EH (cell line): ENCODE measurements at regions not wholly inside any gene's neighbourhood (a gene's known extent, or its start where the extent isn't known, plus 50 kb on each side); places are given as distances from the start of the nearest gene placed in this dataset.

ENCODE experiments used
- DNase-seq: peaks from one replicate; pipeline ENCODE4 v3.0.0-alpha.2; 2015; ENCODE audit warnings: low read depth

GRCh38 chr7:125030756-125031387 lies 101.2 kb upstream of the POT1 start:
- no peak for DNase-seq

DNA sequence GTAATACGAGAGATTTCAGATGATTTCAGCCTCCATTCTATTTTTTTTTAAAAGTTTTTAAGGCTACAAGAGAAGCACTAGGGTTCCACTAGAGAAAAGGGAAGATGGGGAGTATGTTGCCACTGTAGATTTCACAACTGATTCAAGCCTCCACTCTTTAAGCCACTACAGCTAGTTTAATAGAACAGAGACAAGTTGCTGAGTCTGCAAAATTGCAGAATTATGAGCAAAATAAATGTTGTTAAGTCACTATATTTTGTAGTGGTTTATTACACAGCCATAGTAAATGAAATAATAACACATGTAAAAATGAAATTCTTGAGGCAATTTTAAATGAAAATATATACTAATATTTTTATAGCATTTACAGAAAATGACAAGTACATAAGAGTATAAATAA lies 96.0 kb upstream of the POT1 start:
- DNase-seq, result no peak

DNA sequence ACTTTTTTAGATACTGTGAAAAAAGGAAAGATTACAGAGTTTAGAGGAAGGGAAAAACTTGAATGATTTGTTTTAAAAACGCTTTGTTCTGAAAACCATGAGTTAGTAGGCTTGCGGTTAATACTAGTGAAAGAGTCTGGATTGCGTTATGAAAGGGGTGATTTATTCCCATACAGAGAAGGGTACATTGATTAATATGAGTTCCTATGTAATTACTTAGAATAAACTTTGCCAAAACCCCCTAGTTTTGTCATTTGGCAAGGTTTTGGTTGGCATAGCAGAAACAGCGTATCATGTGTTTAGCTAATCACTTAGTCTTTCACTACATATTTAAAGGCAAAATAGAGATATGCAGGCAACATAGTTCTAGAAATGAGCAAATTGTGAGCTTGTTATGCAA lies 91.2 kb upstream of the POT1 start:
- DNase-seq, result no peak

- no peak for DNase-seq
These were observed 80.9 kb upstream of the POT1 start for GRCh38 chr7:125010540-125010939.

- peak; percentile 29 for DNase-seq
These were observed 67.2 kb upstream of the POT1 start for GRCh38 chr7:124996778-124997177.

GRCh38 chr7:124992851-124993562 lies 63.4 kb upstream of the POT1 start:
- DNase-seq, result peak; percentile 85

DNA sequence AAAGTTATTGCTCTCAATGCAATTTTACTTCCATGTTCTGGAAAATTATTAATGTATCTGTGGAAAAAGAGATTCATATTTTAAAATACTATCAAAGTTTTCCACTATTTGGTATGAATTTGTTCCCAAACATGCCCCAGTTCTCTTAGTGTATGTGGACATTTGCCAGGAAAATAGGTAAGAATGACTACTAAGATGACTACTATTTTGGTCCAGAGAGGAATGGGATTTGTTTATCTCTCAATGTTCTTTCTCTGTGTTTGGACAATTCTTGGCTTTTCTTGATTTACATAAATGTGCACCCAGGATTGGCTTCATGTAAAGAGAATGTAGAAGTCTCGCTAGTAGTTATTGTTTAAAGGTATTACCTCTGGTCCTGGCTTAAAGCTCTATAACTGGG lies 60.3 kb upstream of the POT1 start:
- peak; percentile 51 for DNase-seq
